Activated CD4-positive, alpha-beta memory T cell treated with anti-CD3 and anti-CD28 coated beads, Interleukin-2, amount 10 ng/mL, durations not matched to agents 7 days and 5 days (primary cell): ENCODE measurements at regions not wholly inside any gene's neighbourhood (a gene's known extent, or its start where the extent isn't known, plus 50 kb on each side); places are given as distances from the start of the nearest gene placed in this dataset.

Source experiments
- CTCF ChIA-PET: fragments of 350-600 bp; sonication (Branson Sonifier 250); formaldehyde crosslinking; loops from one replicate; lab custom pipeline; 2021; ENCODE audit warnings: antibody characterized with exemption, inconsistent platforms; lab: Charles Lee
- POLR2A ChIA-PET: fragments of 350-600 bp; sonication (Branson Sonifier 250); formaldehyde crosslinking; loops from one replicate; lab custom pipeline; 2021; ENCODE audit warnings: antibody characterized with exemption; lab: Charles Lee
- DNase-seq: peaks from one replicate; pipeline ENCODE4 v3.0.0-alpha.2; 2020
- H3K27ac Mint-ChIP-seq: one replicate; pipeline ENCODE4 v1.8.0; 2021; ENCODE audit warnings: mild to moderate bottlenecking, mixed read lengths
- H3K27me3 Mint-ChIP-seq: one replicate; pipeline ENCODE4 v1.8.0; 2021; ENCODE audit warnings: mixed read lengths
- H3K36me3 Mint-ChIP-seq: one replicate; pipeline ENCODE4 v1.8.0; 2021; ENCODE audit warnings: low read depth, mixed read lengths
- H3K4me1 Mint-ChIP-seq: one replicate; pipeline ENCODE4 v1.8.0; 2021; ENCODE audit warnings: mixed read lengths
- H3K4me3 Mint-ChIP-seq: one replicate; pipeline ENCODE4 v1.8.0; 2021; ENCODE audit warnings: mild to moderate bottlenecking, mixed read lengths
- H3K9me3 Mint-ChIP-seq: one replicate; pipeline ENCODE4 v1.8.0; 2021; ENCODE audit warnings: mixed read lengths

DNA sequence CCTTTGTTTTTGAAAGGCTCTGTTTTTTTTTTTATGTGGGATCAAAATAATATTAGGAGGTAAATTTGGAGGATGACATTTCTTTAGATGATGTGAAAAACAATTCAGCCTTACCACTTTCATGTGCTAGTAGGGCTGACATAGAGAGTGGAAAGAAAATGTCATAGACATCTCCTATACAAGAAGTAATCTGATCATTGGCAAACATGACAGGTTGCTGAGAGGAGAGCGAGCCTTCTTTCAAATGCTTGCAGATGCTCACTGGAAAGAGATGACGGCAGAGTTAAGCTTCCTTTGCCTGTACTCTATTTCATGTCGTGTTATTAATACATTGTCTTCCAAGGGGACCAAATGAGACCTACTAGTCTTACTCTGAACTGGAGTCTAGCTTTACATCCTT is 160.1 kb upstream of the DAP start:
- POLR2A ChIA-PET, result no interaction called here
- H3K36me3 Mint-ChIP-seq, result no peaks in the 10 kb centered on the region
- no peak overlapping the region for H3K4me3 Mint-ChIP-seq
- H3K27me3 Mint-ChIP-seq, result peaks cover 6% of the 10 kb centered on the region
- no peak for DNase-seq
- H3K27ac Mint-ChIP-seq, result no peak overlapping the region
- peaks cover 4% of the 10 kb centered on the region for H3K9me3 Mint-ChIP-seq
- CTCF ChIA-PET, result no interaction called here
- H3K4me1 Mint-ChIP-seq, result no peaks in the 10 kb centered on the region

DNA sequence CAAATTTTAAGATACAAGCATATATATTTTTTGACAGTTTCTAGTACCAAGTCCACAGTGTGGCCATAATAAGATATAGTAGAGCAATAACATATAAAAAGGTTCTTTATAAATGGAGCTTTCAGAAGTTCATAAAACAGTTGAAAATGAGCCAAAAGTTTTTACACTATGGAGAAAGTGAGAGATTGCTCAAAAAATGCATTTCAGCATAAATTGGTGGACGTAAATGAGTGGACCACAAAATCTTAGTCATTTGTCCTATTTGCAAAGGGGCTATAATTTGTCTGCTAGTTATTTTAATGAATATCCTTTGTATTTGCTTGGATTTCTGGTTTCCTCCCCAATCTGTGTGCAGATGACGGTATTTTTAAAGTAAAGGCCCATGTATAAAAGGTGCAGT is 159.4 kb upstream of the DAP start:
- Mint-ChIP-seq H3K9me3 (peaks cover 4% of the 10 kb centered on the region), H3K4me3 (no peak overlapping the region), H3K27ac (no peak overlapping the region), H3K36me3 (no peaks in the 10 kb centered on the region), H3K4me1 (no peaks in the 10 kb centered on the region), H3K27me3 (peaks cover 6% of the 10 kb centered on the region)
- POLR2A ChIA-PET, result no interaction called here
- no peak for DNase-seq
- CTCF ChIA-PET, result no interaction called here

GRCh38 chr5:10914741-10915480 is 153.9 kb upstream of the DAP start:
- Mint-ChIP-seq H3K4me3 (no peak overlapping the region), H3K27ac (no peak overlapping the region), H3K4me1 (no peaks in the 10 kb centered on the region), H3K36me3 (no peaks in the 10 kb centered on the region), H3K27me3 (peaks cover 2% of the 10 kb centered on the region), H3K9me3 (no peaks in the 10 kb centered on the region)
- ChIA-PET CTCF (no interaction called here), POLR2A (no interaction called here)
- DNase-seq, result no peak

DNA sequence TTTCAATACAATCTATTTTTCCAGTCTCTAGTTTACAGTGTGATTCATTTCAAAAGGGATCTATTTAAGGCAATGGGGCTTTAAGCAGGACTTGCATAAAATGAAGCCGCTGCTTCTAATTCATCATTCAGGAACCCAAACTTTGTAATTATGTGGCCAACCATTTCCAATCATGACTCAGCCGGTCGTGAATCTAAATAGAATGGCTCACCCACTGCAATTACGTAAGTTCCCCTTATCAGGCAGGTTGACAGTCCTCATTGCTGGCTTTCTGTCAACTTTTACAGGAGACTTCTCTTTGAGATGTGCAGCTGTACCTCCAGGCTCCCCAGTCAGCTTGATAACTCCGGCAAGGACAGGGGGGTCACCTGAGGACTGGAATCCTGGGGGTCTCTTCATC is 152.8 kb upstream of the DAP start:
- Mint-ChIP-seq H3K9me3 (no peaks in the 10 kb centered on the region), H3K4me1 (no peaks in the 10 kb centered on the region), H3K4me3 (no peak overlapping the region), H3K27ac (no peak overlapping the region), H3K36me3 (no peaks in the 10 kb centered on the region), H3K27me3 (peaks cover 1% of the 10 kb centered on the region)
- ChIA-PET POLR2A (no interaction called here), CTCF (no interaction called here)
- DNase-seq, result no peak

DNA sequence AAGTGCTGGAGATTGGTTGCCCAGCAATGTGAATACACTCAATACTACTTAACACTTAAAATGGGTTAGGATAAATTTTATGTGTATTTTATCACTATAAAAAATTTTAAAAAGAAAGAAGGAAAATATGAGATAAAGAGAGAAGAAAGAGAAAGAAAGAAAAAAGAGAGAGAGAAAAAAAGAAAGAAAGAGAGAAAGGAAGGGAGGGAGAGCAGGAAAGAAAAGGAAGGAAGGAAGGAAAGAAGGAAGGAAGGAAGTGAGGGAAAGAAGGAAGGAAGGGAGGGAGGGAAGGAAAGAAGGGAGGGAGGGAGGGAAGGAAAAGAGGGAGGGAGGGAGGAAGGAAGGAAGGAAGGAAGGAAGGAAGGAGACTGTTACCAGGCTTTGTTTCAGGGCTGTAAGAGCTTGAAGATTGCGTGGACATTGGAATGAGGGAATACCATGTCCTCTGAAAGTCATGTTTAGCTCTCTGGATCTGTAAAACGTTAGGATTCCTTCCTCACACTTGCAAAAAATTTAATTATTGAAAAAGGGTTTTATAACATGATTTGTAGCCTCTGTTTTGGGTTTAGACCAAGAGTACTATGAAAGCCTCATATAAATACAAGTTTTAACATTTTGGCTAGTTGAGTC is 152.3 kb upstream of the DAP start:
- Mint-ChIP-seq H3K4me3 (no peak overlapping the region), H3K27ac (no peak overlapping the region), H3K4me1 (no peaks in the 10 kb centered on the region), H3K27me3 (no peaks in the 10 kb centered on the region), H3K36me3 (no peaks in the 10 kb centered on the region), H3K9me3 (no peaks in the 10 kb centered on the region)
- ChIA-PET CTCF (no interaction called here), POLR2A (no interaction called here)
- DNase-seq, result no peak

DNA sequence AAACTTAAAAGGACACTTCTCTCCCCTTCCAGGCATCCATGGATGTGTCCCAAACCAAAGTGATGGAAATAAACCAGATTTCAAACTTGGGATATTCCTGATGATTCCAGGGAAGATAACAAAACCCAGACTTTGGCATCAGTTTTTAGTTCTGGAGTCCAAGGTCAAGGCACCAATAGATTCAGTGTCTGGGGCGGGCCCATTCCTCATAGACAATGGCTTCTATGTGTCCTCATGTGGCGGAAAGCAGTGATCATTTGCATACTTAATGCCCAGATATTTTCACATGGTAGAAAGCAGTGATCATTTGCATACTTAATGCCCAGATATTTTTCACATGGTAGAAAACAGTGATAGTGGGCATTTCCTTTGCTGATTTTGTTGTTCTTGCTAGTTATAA is 151.4 kb upstream of the DAP start:
- no peaks in the 10 kb centered on the region for H3K27me3 Mint-ChIP-seq
- CTCF ChIA-PET, result no interaction called here
- H3K27ac Mint-ChIP-seq, result no peak overlapping the region
- no peaks in the 10 kb centered on the region for H3K4me1 Mint-ChIP-seq
- H3K9me3 Mint-ChIP-seq, result no peaks in the 10 kb centered on the region
- no peak overlapping the region for H3K4me3 Mint-ChIP-seq
- H3K36me3 Mint-ChIP-seq, result no peaks in the 10 kb centered on the region
- POLR2A ChIA-PET, result no interaction called here
- DNase-seq, result no peak

DNA sequence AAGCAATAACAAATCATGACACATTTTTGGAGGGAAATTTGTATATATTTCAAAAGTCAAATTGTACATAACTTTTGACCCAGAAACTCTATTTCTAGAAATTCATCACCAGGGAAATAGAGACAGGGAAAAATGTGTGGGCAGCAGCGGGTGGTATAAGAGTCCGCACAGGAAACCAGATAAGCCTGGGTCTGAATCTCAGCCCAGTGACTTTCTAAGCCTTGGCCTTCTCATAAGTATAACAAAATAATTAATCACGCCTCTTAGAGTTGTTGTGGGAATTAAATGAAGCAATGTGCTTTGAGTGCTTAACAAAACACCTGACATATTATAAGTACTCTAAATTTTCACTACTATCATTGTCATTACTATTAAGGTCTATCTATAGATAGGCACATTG is 149.2 kb upstream of the DAP start:
- no peak for DNase-seq
- ChIA-PET CTCF (no interaction called here), POLR2A (no interaction called here)
- no peaks in the 10 kb centered on the region for H3K27me3 Mint-ChIP-seq
- no peak overlapping the region for H3K27ac Mint-ChIP-seq
- no peaks in the 10 kb centered on the region for H3K36me3 Mint-ChIP-seq
- H3K4me3 Mint-ChIP-seq, result no peak overlapping the region
- H3K9me3 Mint-ChIP-seq, result no peaks in the 10 kb centered on the region
- no peaks in the 10 kb centered on the region for H3K4me1 Mint-ChIP-seq

- Mint-ChIP-seq H3K27ac (no peak overlapping the region), H3K4me3 (no peak overlapping the region), H3K9me3 (no peaks in the 10 kb centered on the region), H3K4me1 (no peaks in the 10 kb centered on the region), H3K36me3 (no peaks in the 10 kb centered on the region), H3K27me3 (peaks cover 2% of the 10 kb centered on the region)
- ChIA-PET POLR2A (no interaction called here), CTCF (no interaction called here)
- no peak for DNase-seq
Measured at GRCh38 chr5:10904862-10905432, 143.9 kb upstream of the DAP start.

- DNase-seq, result no peak
- H3K27me3 Mint-ChIP-seq, result peaks cover 2% of the 10 kb centered on the region
- no peaks in the 10 kb centered on the region for H3K4me1 Mint-ChIP-seq
- CTCF ChIA-PET, result no interaction called here
- POLR2A ChIA-PET, result no interaction called here
- no peak overlapping the region for H3K27ac Mint-ChIP-seq
- H3K9me3 Mint-ChIP-seq, result no peaks in the 10 kb centered on the region
- no peaks in the 10 kb centered on the region for H3K36me3 Mint-ChIP-seq
- H3K4me3 Mint-ChIP-seq, result no peak overlapping the region
Measured at GRCh38 chr5:10903786-10904560, 142.9 kb upstream of the DAP start.

DNA sequence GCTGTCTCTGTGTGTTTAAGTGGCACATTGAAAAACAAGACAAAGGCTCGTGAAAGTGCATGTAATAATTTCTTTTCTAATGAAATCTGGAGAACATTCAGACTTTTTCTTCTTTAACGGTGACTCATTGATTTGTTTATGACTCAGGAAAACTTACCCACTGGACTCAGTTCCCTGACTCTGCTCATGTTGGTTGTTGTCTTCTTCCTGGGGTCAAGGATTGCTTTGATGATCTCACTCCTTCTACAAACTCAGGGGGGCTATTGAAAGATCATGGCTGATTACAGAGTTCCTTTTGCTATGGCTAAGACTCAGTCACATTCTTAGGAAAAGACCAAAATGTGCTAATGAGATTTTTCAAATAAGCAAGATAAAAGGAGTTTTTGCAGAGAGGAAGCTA is 141.1 kb upstream of the DAP start:
- Mint-ChIP-seq H3K4me1 (no peaks in the 10 kb centered on the region), H3K27ac (no peak overlapping the region), H3K4me3 (no peak overlapping the region), H3K9me3 (no peaks in the 10 kb centered on the region), H3K27me3 (peaks cover 4% of the 10 kb centered on the region), H3K36me3 (no peaks in the 10 kb centered on the region)
- CTCF ChIA-PET, result no interaction called here
- POLR2A ChIA-PET, result no interaction called here
- no peak for DNase-seq

- peaks cover 3% of the 10 kb centered on the region for H3K27me3 Mint-ChIP-seq
- ChIA-PET POLR2A (interaction anchor here (0.6 kb wide), 1 partner anchor 506 kb away, joined by 3 read pairs; no protein-coding TSS in a partner anchor), CTCF (no interaction called here)
- H3K27ac Mint-ChIP-seq, result no peak overlapping the region
- no peaks in the 10 kb centered on the region for H3K9me3 Mint-ChIP-seq
- no peak overlapping the region for H3K4me3 Mint-ChIP-seq
- no peaks in the 10 kb centered on the region for H3K4me1 Mint-ChIP-seq
- DNase-seq, result no peak
- H3K36me3 Mint-ChIP-seq, result no peaks in the 10 kb centered on the region
Measured at GRCh38 chr5:10898514-10898913, 137.5 kb upstream of the DAP start.

- H3K9me3 Mint-ChIP-seq, result no peaks in the 10 kb centered on the region
- H3K27ac Mint-ChIP-seq, result no peak overlapping the region
- no peaks in the 10 kb centered on the region for H3K36me3 Mint-ChIP-seq
- CTCF ChIA-PET, result no interaction called here
- peaks cover 2% of the 10 kb centered on the region for H3K27me3 Mint-ChIP-seq
- H3K4me1 Mint-ChIP-seq, result no peaks in the 10 kb centered on the region
- no peak overlapping the region for H3K4me3 Mint-ChIP-seq
- POLR2A ChIA-PET, result no interaction called here
- no peak for DNase-seq
Measured at GRCh38 chr5:10896016-10896415, 135.0 kb upstream of the DAP start.

DNA sequence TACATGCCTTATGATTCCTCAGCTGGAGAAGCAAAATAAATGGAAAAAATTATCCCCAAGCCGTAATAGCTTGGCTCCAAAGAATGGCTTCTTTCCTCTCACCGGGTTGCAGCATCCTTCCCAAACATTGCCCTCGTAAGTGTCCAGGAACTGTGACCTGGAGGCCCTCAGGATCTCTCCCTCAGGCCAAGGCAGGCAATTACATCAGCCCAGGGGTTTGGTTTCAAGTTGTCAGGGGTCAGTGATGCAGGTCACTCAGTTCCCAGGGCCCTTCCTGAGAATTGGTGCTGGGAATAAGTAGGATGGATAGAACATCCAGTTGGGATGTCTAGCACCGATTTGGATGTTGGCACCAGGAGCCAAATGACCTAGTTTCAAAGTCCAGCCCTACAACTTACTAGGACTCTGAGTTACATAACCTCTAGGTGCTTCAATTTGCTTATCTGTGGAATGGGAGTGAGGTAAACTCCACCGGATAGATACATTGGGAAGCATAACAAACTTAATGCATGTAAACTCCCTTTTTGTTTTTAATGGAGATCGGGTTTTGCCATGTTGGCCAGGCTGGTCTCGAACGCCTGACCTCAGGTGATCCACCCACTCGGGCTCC is 133.5 kb upstream of the DAP start:
- ChIA-PET CTCF (no interaction called here), POLR2A (interaction anchor here (0.6 kb wide), 1 partner anchor 14 kb away, joined by 4 read pairs; no protein-coding TSS in a partner anchor)
- DNase-seq, result no peak
- Mint-ChIP-seq H3K4me1 (no peaks in the 10 kb centered on the region), H3K27ac (no peak overlapping the region), H3K4me3 (no peak overlapping the region), H3K36me3 (no peaks in the 10 kb centered on the region), H3K27me3 (peaks cover 2% of the 10 kb centered on the region), H3K9me3 (no peaks in the 10 kb centered on the region)
